ENCODE measurements at regions not wholly inside any gene's neighbourhood (a gene's known extent, or its start where the extent isn't known, plus 50 kb on each side); places are given as distances from the start of the nearest gene placed in this dataset.

- H3K4me3 ChIP-seq (replicated peaks; ENCODE audit: low read depth, low read length): no peak overlapping the region
- no peak for DNase-seq (ENCODE audit: low read depth)
- TF ChIP-seq, protein P1, sequence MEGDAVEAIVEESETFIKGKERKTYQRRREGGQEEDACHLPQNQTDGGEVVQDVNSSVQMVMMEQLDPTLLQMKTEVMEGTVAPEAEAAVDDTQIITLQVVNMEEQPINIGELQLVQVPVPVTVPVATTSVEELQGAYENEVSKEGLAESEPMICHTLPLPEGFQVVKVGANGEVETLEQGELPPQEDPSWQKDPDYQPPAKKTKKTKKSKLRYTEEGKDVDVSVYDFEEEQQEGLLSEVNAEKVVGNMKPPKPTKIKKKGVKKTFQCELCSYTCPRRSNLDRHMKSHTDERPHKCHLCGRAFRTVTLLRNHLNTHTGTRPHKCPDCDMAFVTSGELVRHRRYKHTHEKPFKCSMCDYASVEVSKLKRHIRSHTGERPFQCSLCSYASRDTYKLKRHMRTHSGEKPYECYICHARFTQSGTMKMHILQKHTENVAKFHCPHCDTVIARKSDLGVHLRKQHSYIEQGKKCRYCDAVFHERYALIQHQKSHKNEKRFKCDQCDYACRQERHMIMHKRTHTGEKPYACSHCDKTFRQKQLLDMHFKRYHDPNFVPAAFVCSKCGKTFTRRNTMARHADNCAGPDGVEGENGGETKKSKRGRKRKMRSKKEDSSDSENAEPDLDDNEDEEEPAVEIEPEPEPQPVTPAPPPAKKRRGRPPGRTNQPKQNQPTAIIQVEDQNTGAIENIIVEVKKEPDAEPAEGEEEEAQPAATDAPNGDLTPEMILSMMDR (IDR thresholded peaks at IDR 0.05; ENCODE audit: low read length, missing control alignments): no peak
Measured at GRCh38 chr17:79545251-79546005, 65.4 kb downstream of the RBFOX3 start.

- H3K4me3 ChIP-seq (replicated peaks; ENCODE audit: low read depth, low read length): no peak overlapping the region
- TF ChIP-seq, protein P1 (IDR thresholded peaks at IDR 0.05; ENCODE audit: low read length, missing control alignments): no peak
- DNase-seq (ENCODE audit: low read depth): no peak
Measured at GRCh38 chr17:79544142-79544914, 66.5 kb downstream of the RBFOX3 start.

DNA sequence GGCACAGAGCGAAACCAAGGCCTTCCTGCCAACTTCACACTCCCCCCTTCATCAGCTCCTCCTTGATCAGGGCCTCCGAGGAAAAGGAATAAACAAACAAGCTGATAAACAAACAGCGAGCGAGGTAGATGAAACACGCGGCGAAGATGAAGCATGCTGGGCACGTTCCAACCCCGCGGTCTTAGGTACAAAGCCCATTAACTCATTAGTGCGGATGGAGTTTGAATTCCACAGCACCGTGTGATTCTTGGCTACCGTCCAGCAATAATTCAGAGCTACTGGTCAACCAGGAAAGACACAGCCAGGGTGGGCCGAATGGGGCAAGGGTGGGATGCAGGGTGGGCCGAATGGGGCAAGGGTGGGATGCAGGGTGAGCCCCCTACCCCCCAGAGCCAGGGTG lies 67.3 kb downstream of the RBFOX3 start:
- no peak overlapping the region for H3K4me3 ChIP-seq (replicated peaks; ENCODE audit: low read depth, low read length)

GRCh38 chr17:79542718-79543117 lies 68.1 kb downstream of the RBFOX3 start:
- no peak for DNase-seq (ENCODE audit: low read depth)
- H3K4me3 ChIP-seq (replicated peaks; ENCODE audit: low read depth, low read length): no peak overlapping the region
- TF ChIP-seq, protein P1 (IDR thresholded peaks at IDR 0.05; ENCODE audit: low read length, missing control alignments): no peak

More for the DNA sequence above, 67.3 kb downstream of the RBFOX3 start:
- TF ChIP-seq, protein P1 (IDR thresholded peaks at IDR 0.05; ENCODE audit: low read length, missing control alignments): no peak
- DNase-seq (ENCODE audit: low read depth): no peak

- H3K4me3 ChIP-seq (replicated peaks; ENCODE audit: low read depth, low read length): no peak overlapping the region
- TF ChIP-seq, protein P1 (IDR thresholded peaks at IDR 0.05; ENCODE audit: low read length, missing control alignments): no peak
- DNase-seq (ENCODE audit: low read depth): no peak
Measured at GRCh38 chr17:79541056-79541850, 69.6 kb downstream of the RBFOX3 start.

GRCh38 chr17:79539944-79540705 lies 70.7 kb downstream of the RBFOX3 start:
- no peak overlapping the region for H3K4me3 ChIP-seq (replicated peaks; ENCODE audit: low read depth, low read length)
- TF ChIP-seq, protein P1 (IDR thresholded peaks at IDR 0.05; ENCODE audit: low read length, missing control alignments): no peak
- no peak for DNase-seq (ENCODE audit: low read depth)

All from fibroblast of pulmonary artery (primary cell).